GM12878 (cell line): ENCODE measurements at regions not wholly inside any gene's neighbourhood (a gene's known extent, or its start where the extent isn't known, plus 50 kb on each side); places are given as distances from the start of the nearest gene placed in this dataset.

Experiments used
- ATF7 ChIP-seq: fragments of 450-650 bp; IDR thresholded peaks from 2 replicates; pipeline ENCODE4 v1.6.1; 2016; ENCODE audit warnings: low read depth, mild to moderate bottlenecking
- EP300 ChIP-seq, 2 experiments: fragments of 150-350 bp in 1 of 2; IDR thresholded peaks; 2 replicates each; pipeline ENCODE4 v1.6.1; 2011 to 2012; ENCODE audit warnings: low read depth in 2 of 2, low read length in 2 of 2, borderline replicate concordance in 1 of 2, improper control_type of control experiment in 1 of 2, inconsistent platforms in 1 of 2; ENCODE audit not compliant: control insufficient read depth in 1 of 2
- FOXM1 ChIP-seq: IDR thresholded peaks from 2 replicates; pipeline ENCODE4 v1.6.1; 2012; ENCODE audit warnings: low read depth, mild to moderate bottlenecking, inconsistent platforms, low read length, moderate library complexity
- MTA3 ChIP-seq: IDR thresholded peaks from 2 replicates; pipeline ENCODE4 v1.6.1; 2012; ENCODE audit warnings: low read length, inconsistent platforms, borderline replicate concordance
- POLR2A ChIP-seq: IDR thresholded peaks from 2 replicates; pipeline ENCODE4 v1.6.1; 2011; ENCODE audit warnings: low read depth, mild to moderate bottlenecking, low read length
- SPI1 ChIP-seq: IDR thresholded peaks from 2 replicates; pipeline ENCODE4 v1.6.1; 2011; ENCODE audit warnings: low read depth, mild to moderate bottlenecking, low read length, moderate library complexity, borderline replicate concordance; ENCODE audit not compliant: insufficient read depth
- YY1 ChIP-seq: IDR thresholded peaks from 2 replicates; pipeline ENCODE4 v1.6.1; 2011; ENCODE audit warnings: low read depth, mild to moderate bottlenecking, low read length
- TF ChIP-seq, protein P1 (sequence below): IDR thresholded peaks from 2 replicates; pipeline ENCODE4 v1.6.1; 2012; ENCODE audit warnings: low read length, inconsistent platforms
- TF ChIP-seq, protein P2 (sequence below), 3 experiments: IDR thresholded peaks in 2 of 3; conservative IDR thresholded peaks in 1 of 3; 2 replicates each; pipeline ENCODE4 v1.5.1; 2011; ENCODE audit warnings: low read depth in 3 of 3, low read length in 3 of 3, mild to moderate bottlenecking in 3 of 3, control low read depth in 2 of 3, moderate library complexity in 2 of 3, inconsistent platforms in 1 of 3, mixed read lengths in 1 of 3; ENCODE audit not compliant: control insufficient read depth in 2 of 3, insufficient read depth in 1 of 3; ENCODE audit errors: extremely low read depth in 1 of 3
- TF ChIP-seq, protein P3 (sequence below): IDR thresholded peaks from 2 replicates; pipeline ENCODE4 v1.6.1; 2012; ENCODE audit warnings: low read depth, low read length, improper control_type of control experiment
- TF ChIP-seq, protein P4 (sequence below): fragments of 450-650 bp; IDR thresholded peaks from 2 replicates; pipeline ENCODE4 v1.6.1; 2016; ENCODE audit warnings: mild to moderate bottlenecking
- TF ChIP-seq, protein P5 (sequence below): fragments of 450-650 bp; IDR thresholded peaks from 2 replicates; pipeline ENCODE4 v1.6.1; 2017; ENCODE audit warnings: mild to moderate bottlenecking

DNA sequence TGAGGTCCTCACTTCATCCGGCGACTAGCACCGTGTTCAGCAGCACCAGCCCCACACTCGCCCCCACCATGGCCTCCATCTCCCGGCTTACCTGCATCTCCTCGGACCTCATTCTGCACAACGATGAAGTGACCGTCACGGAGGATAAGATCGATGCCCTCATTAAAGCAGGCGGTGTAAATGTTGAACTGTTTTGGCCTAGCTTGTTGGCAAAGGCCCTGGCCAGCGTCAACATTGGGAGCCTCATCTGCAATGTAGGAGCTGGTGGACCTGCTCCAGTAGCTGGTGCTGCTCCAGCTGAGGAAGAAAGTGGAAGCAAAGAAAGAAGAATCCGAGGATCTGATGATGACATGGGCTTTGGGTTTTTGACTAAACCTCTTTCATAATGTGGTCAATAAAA, 70.5 kb upstream of the MYCN start:
- no peak for TF ChIP-seq SPI1
- TF ChIP-seq POLR2A, result no peak
- TF ChIP-seq YY1, result no peak
- TF ChIP-seq, protein P1, sequence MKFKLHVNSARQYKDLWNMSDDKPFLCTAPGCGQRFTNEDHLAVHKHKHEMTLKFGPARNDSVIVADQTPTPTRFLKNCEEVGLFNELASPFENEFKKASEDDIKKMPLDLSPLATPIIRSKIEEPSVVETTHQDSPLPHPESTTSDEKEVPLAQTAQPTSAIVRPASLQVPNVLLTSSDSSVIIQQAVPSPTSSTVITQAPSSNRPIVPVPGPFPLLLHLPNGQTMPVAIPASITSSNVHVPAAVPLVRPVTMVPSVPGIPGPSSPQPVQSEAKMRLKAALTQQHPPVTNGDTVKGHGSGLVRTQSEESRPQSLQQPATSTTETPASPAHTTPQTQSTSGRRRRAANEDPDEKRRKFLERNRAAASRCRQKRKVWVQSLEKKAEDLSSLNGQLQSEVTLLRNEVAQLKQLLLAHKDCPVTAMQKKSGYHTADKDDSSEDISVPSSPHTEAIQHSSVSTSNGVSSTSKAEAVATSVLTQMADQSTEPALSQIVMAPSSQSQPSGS, result no peak
- TF ChIP-seq EP300 (IDR thresholded peaks at IDR 0.05; ENCODE audit: borderline replicate concordance in 1 of 2, control insufficient read depth in 1 of 2, low read depth in 2 of 2, low read length in 2 of 2), result no peak
- TF ChIP-seq, protein P2, sequence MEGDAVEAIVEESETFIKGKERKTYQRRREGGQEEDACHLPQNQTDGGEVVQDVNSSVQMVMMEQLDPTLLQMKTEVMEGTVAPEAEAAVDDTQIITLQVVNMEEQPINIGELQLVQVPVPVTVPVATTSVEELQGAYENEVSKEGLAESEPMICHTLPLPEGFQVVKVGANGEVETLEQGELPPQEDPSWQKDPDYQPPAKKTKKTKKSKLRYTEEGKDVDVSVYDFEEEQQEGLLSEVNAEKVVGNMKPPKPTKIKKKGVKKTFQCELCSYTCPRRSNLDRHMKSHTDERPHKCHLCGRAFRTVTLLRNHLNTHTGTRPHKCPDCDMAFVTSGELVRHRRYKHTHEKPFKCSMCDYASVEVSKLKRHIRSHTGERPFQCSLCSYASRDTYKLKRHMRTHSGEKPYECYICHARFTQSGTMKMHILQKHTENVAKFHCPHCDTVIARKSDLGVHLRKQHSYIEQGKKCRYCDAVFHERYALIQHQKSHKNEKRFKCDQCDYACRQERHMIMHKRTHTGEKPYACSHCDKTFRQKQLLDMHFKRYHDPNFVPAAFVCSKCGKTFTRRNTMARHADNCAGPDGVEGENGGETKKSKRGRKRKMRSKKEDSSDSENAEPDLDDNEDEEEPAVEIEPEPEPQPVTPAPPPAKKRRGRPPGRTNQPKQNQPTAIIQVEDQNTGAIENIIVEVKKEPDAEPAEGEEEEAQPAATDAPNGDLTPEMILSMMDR (IDR thresholded peaks at IDR 0.05 in 2 of 3, conservative IDR thresholded peaks at IDR 0.05 in 1 of 3; ENCODE audit: control insufficient read depth in 2 of 3, extremely low read depth in 1 of 3, insufficient read depth in 1 of 3, low read depth in 3 of 3, low read length in 3 of 3), result no peak
- TF ChIP-seq, protein P3, sequence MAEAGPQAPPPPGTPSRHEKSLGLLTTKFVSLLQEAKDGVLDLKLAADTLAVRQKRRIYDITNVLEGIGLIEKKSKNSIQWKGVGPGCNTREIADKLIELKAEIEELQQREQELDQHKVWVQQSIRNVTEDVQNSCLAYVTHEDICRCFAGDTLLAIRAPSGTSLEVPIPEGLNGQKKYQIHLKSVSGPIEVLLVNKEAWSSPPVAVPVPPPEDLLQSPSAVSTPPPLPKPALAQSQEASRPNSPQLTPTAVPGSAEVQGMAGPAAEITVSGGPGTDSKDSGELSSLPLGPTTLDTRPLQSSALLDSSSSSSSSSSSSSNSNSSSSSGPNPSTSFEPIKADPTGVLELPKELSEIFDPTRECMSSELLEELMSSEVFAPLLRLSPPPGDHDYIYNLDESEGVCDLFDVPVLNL, result no peak
- TF ChIP-seq, protein P4, sequence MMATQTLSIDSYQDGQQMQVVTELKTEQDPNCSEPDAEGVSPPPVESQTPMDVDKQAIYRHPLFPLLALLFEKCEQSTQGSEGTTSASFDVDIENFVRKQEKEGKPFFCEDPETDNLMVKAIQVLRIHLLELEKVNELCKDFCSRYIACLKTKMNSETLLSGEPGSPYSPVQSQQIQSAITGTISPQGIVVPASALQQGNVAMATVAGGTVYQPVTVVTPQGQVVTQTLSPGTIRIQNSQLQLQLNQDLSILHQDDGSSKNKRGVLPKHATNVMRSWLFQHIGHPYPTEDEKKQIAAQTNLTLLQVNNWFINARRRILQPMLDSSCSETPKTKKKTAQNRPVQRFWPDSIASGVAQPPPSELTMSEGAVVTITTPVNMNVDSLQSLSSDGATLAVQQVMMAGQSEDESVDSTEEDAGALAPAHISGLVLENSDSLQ, result no peak
- TF ChIP-seq ATF7, result no peak
- TF ChIP-seq, protein P5, sequence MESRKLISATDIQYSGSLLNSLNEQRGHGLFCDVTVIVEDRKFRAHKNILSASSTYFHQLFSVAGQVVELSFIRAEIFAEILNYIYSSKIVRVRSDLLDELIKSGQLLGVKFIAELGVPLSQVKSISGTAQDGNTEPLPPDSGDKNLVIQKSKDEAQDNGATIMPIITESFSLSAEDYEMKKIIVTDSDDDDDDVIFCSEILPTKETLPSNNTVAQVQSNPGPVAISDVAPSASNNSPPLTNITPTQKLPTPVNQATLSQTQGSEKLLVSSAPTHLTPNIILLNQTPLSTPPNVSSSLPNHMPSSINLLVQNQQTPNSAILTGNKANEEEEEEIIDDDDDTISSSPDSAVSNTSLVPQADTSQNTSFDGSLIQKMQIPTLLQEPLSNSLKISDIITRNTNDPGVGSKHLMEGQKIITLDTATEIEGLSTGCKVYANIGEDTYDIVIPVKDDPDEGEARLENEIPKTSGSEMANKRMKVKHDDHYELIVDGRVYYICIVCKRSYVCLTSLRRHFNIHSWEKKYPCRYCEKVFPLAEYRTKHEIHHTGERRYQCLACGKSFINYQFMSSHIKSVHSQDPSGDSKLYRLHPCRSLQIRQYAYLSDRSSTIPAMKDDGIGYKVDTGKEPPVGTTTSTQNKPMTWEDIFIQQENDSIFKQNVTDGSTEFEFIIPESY, result no peak
- TF ChIP-seq FOXM1, result no peak
- TF ChIP-seq MTA3, result no peak
